IMR-90 (cell line): ENCODE measurements at regions not wholly inside any gene's neighbourhood (a gene's known extent, or its start where the extent isn't known, plus 50 kb on each side); places are given as distances from the start of the nearest gene placed in this dataset.

Experiments used
- ATAC-seq: fragments of 200-7000 bp; cut with Tn5 transposase; 2 replicates; pipeline ENCODE4 v1.9.1; 2020; ENCODE audit warnings: low read depth, mild to moderate bottlenecking, moderate library complexity
- BruUV-seq: library from RNA; stranded (reverse); fragments of 400-500 nt; replicated peaks from 2 replicates; lab custom pipeline; 2021; lab: Mats Ljungman, UMichigan
- CTCF ChIA-PET: fragments of 300-600 bp; formaldehyde crosslinking; extraction: SDS; loops from one replicate; lab custom pipeline; 2021; ENCODE audit warnings: antibody characterized with exemption; lab: Yijun Ruan, JAX
- POLR2A ChIA-PET: fragments of 300-600 bp; sonication (Branson Sonifier 250); formaldehyde crosslinking; loops from one replicate; lab custom pipeline; 2022; ENCODE audit warnings: antibody characterized with exemption; ENCODE audit not compliant: unreplicated experiment; lab: Charles Lee
- DNase-seq: peaks from one replicate; pipeline ENCODE4 v3.0.0; 2013
- H2AFZ ChIP-seq: replicated peaks from 2 replicates; pipeline ENCODE3; 2013; ENCODE audit warnings: low read length, mild to moderate bottlenecking; ENCODE audit not compliant: poor library complexity
- H2AK5ac ChIP-seq: 2 replicates; pipeline ENCODE4 v1.6.1; 2013; ENCODE audit warnings: low read depth, low read length, inconsistent platforms
- H2AK9ac ChIP-seq: replicated peaks from 2 replicates; pipeline ENCODE3; 2013; ENCODE audit warnings: mild to moderate bottlenecking, low read depth, low read length, moderate library complexity; ENCODE audit not compliant: poor library complexity
- H2BK120ac ChIP-seq: 2 replicates; pipeline ENCODE4 v1.6.1; 2013; ENCODE audit warnings: low read depth, low read length, inconsistent platforms
- H2BK15ac ChIP-seq: 3 replicates; pipeline ENCODE4 v1.6.1; 2013; ENCODE audit warnings: low read depth, low read length, inconsistent platforms
- H2BK20ac ChIP-seq: 2 replicates; pipeline ENCODE4 v1.6.1; 2013; ENCODE audit warnings: low read depth, mild to moderate bottlenecking, inconsistent platforms, low read length, moderate library complexity
- H2BK5ac ChIP-seq: 2 replicates; pipeline ENCODE4 v1.6.1; 2013; ENCODE audit warnings: mild to moderate bottlenecking, low read depth, low read length, inconsistent platforms; ENCODE audit not compliant: poor library complexity, severe bottlenecking
- H3K14ac ChIP-seq: replicated peaks from 2 replicates; pipeline ENCODE4 v1.6.1; 2013; ENCODE audit warnings: low read depth, low read length, inconsistent platforms
- H3K18ac ChIP-seq: 2 replicates; pipeline ENCODE4 v1.6.1; 2013; ENCODE audit warnings: low read depth, low read length, control low read depth
- H3K23ac ChIP-seq: 2 replicates; pipeline ENCODE4 v1.6.1; 2013; ENCODE audit warnings: low read depth, low read length, inconsistent platforms
- H3K27ac ChIP-seq: 2 replicates; pipeline ENCODE4 v1.5.1; 2013; ENCODE audit warnings: mild to moderate bottlenecking, control low read depth, low read length; ENCODE audit not compliant: insufficient read depth
- H3K27me3 ChIP-seq: 2 replicates; pipeline ENCODE4 v1.6.1; 2013; ENCODE audit warnings: low read length; ENCODE audit not compliant: control insufficient read depth, insufficient read depth
- H3K36me3 ChIP-seq: 2 replicates; pipeline ENCODE4 v1.6.1; 2013; ENCODE audit warnings: low read length, mixed read lengths; ENCODE audit not compliant: control insufficient read depth, insufficient read depth
- H3K4ac ChIP-seq: 2 replicates; pipeline ENCODE4 v1.6.1; 2013; ENCODE audit warnings: low read depth, low read length, inconsistent platforms
- H3K4me1 ChIP-seq: 2 replicates; pipeline ENCODE4 v1.6.1; 2013; ENCODE audit warnings: low read length, mixed read lengths; ENCODE audit not compliant: control insufficient read depth, insufficient read depth
- H3K4me2 ChIP-seq: 2 replicates; pipeline ENCODE4 v1.6.1; 2013; ENCODE audit warnings: low read depth, mild to moderate bottlenecking, control low read depth, low read length, moderate library complexity
- H3K4me3 ChIP-seq: 2 replicates; pipeline ENCODE4 v1.5.1; 2013; ENCODE audit warnings: low read depth, mild to moderate bottlenecking, control low read depth, low read length, moderate library complexity; ENCODE audit not compliant: insufficient read depth
- H3K56ac ChIP-seq: 2 replicates; pipeline ENCODE4 v1.6.1; 2013; ENCODE audit warnings: low read length, inconsistent platforms; ENCODE audit not compliant: insufficient read depth; ENCODE audit errors: extremely low read depth
- H3K79me1 ChIP-seq, 2 experiments: 2 replicates each; pipeline ENCODE4 v1.6.1; 2013; ENCODE audit warnings: low read length in 2 of 2, inconsistent platforms in 1 of 2, low read depth in 1 of 2
- H3K9ac ChIP-seq: 2 replicates; pipeline ENCODE4 v1.6.1; 2013; ENCODE audit warnings: low read depth, low read length, control low read depth
- H3K9me1 ChIP-seq: 2 replicates; pipeline ENCODE4 v1.6.1; 2013; ENCODE audit warnings: low read length, inconsistent platforms; ENCODE audit not compliant: insufficient read depth
- H3K9me3 ChIP-seq: 2 replicates; pipeline ENCODE4 v1.6.1; 2013; ENCODE audit warnings: low read length; ENCODE audit not compliant: control insufficient read depth, insufficient read depth
- H4K20me1 ChIP-seq: 2 replicates; pipeline ENCODE4 v1.6.1; 2013; ENCODE audit warnings: low read length, inconsistent platforms; ENCODE audit not compliant: insufficient read depth
- H4K5ac ChIP-seq: 2 replicates; pipeline ENCODE4 v1.6.1; 2013; ENCODE audit warnings: mild to moderate bottlenecking, low read depth, low read length, control low read depth
- H4K8ac ChIP-seq, 2 experiments: 2 replicates each; pipeline ENCODE4 v1.6.1; 2013; ENCODE audit warnings: low read depth in 2 of 2, low read length in 2 of 2, control low read depth in 1 of 2, inconsistent platforms in 1 of 2
- H4K91ac ChIP-seq: 2 replicates; pipeline ENCODE4 v1.6.1; 2013; ENCODE audit warnings: low read depth, low read length, inconsistent platforms; ENCODE audit not compliant: insufficient read depth
- MAZ ChIP-seq: IDR thresholded peaks from 2 replicates; pipeline ENCODE4 v1.6.1; 2012; ENCODE audit warnings: low read depth, mild to moderate bottlenecking, low read length, improper control_type of control experiment, moderate library complexity, borderline replicate concordance
- WGBS, 2 experiments: methylation state at CpG; one replicate each; pipeline versions ENCODE4 v1.1.5 to v1.1.7; 2013; ENCODE audit warnings: missing lambda C conversion rate in 2 of 2; ENCODE audit not compliant: insufficient read length in 1 of 2; ENCODE audit errors: extremely low coverage in 2 of 2; 5-methylcytosine and 5-hydroxymethylcytosine counted together
- dilution Hi-C: fragments of 300-500 bp; cut with HindIII; formaldehyde crosslinking; loops from one replicate; pipeline ENCODE4 v1.14.3; 2018; ENCODE audit warnings: low sequenced_read_pairs; ENCODE audit not compliant: unreplicated experiment
- in situ Hi-C: fragments of 300-500 bp; cut with MboI; formaldehyde crosslinking; loops from 3 replicates; pipeline ENCODE4 v1.14.3; 2019; ENCODE audit warnings: low sequenced_read_pairs, inconsistent platforms, mixed read lengths
- intact Hi-C: fragments of 100-400 bp; cut with micrococcal nuclease; formaldehyde crosslinking; loops from 2 replicates; pipeline ENCODE4 v1.10.0; 2022

DNA sequence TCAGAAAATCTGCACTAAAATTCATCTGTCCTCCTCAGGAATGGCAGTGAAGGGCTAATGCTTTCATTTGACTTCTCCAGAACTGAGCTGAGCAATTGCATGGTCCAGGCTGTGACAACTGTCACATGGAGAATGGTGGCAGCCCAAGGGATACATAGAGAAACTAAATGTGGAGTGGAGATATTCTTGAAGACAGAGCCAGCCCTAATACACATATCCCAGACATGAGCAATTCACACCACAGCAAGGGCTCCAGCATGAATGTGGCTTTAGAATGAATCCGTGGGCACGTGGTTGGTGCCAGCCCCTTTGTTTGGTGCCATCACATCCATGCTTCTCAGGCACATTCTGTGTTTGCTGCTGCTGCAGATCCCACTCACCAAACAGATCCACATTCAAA is 121.6 kb upstream of the MXRA5 start:
- 80% methylated on average over 2 of the region's 2 CpGs; no CpG with 5 or more reads in 1 of the 2 experiments for WGBS, 2 experiments
- ATAC-seq: no peak
- dilution Hi-C loops: no loop called here

More for the DNA sequence above, 121.6 kb upstream of the MXRA5 start:
- H2BK120ac ChIP-seq: no peak overlapping the region
- no peak overlapping the region for H3K14ac ChIP-seq
- H3K4ac ChIP-seq: no peak overlapping the region
- no peak overlapping the region for H4K91ac ChIP-seq
- H2AK5ac ChIP-seq: no peak overlapping the region
- ChIA-PET CTCF (no interaction called here), POLR2A (no interaction called here)
- no peaks in the 10 kb centered on the region for H3K79me1 ChIP-seq
- no peak overlapping the region for H3K4me3 ChIP-seq
- no peak overlapping the region for H4K8ac ChIP-seq
- no peak overlapping the region for H3K9ac ChIP-seq
- H4K20me1 ChIP-seq: no peaks in the 10 kb centered on the region
- no peak overlapping the region for H2BK20ac ChIP-seq
- no peaks in the 10 kb centered on the region for H3K27me3 ChIP-seq
- no peak overlapping the region for H3K4me2 ChIP-seq
- no peak for DNase-seq
- no peak overlapping the region for H4K5ac ChIP-seq
- TF ChIP-seq MAZ: no peak
- H2BK5ac ChIP-seq: no peak overlapping the region
- H2AFZ ChIP-seq: no peak overlapping the region
- intact Hi-C loops: no loop called here
- H3K18ac ChIP-seq: no peak overlapping the region
- BruUV-seq: no TSS peak
- H3K9me3 ChIP-seq: 0 out of 2 replicates have a peak, but pooled peaks cover 2% of the 10 kb centered on the region
- no peak overlapping the region for H3K23ac ChIP-seq
- in situ Hi-C loops: no loop called here
- no peaks in the 10 kb centered on the region for H3K9me1 ChIP-seq
- H3K4me1 ChIP-seq: no peaks in the 10 kb centered on the region
- no peak overlapping the region for H2AK9ac ChIP-seq
- H3K36me3 ChIP-seq: no peaks in the 10 kb centered on the region
- H2BK15ac ChIP-seq: no peak overlapping the region
- H3K56ac ChIP-seq: no peak overlapping the region
- no peak overlapping the region for H3K27ac ChIP-seq
